CD4-positive, alpha-beta T cell (primary cell): ENCODE measurements at regions not wholly inside any gene's neighbourhood (a gene's known extent, or its start where the extent isn't known, plus 50 kb on each side); places are given as distances from the start of the nearest gene placed in this dataset.
"Not testable (repeated sequence)": the region's sequence is repeated elsewhere in the genome, so short reads cannot be mapped to it uniquely, and the experiment has no call there.

Experiments
- ATAC-seq: fragments of 200-7000 bp; cut with Tn5 transposase; one replicate; pipeline ENCODE4 v1.10.0; 2022; ENCODE audit warnings: mild to moderate bottlenecking; ENCODE audit not compliant: poor library complexity
- CTCF ChIA-PET: fragments of 350-600 bp; sonication (Branson Sonifier 250); formaldehyde crosslinking; loops from one replicate; lab custom pipeline; 2021; ENCODE audit warnings: antibody characterized with exemption, inconsistent platforms; lab: Charles Lee
- POLR2A ChIA-PET: fragments of 350-600 bp; sonication (Branson Sonifier 250); formaldehyde crosslinking; loops from one replicate; lab custom pipeline; 2021; ENCODE audit warnings: antibody characterized with exemption, inconsistent platforms; lab: Charles Lee
- DNase-seq, 14 experiments: peaks; one replicate each; pipeline ENCODE4 v3.0.0-alpha.2; 2013 to 2020; ENCODE audit warnings: mixed read lengths in 2 of 14
- H3K27ac ChIP-seq, 2 donors: one replicate each; pipeline versions ENCODE4 v1.5.1 to v1.7.0; 2013; ENCODE audit warnings: low read length in 2 of 2, low read depth in 1 of 2, mild to moderate bottlenecking in 1 of 2
- H3K27me3 ChIP-seq, 2 experiments: 1 replicate in 1 of 2; 2 replicates in 1 of 2; pipeline versions ENCODE4 v1.6.1 to v1.7.0; 2013; ENCODE audit warnings: low read length in 2 of 2, control low read depth in 1 of 2, mild to moderate bottlenecking in 1 of 2, moderate library complexity in 1 of 2; ENCODE audit not compliant: insufficient read depth in 2 of 2, control insufficient read depth in 1 of 2
- H3K36me3 ChIP-seq: one replicate; pipeline ENCODE4 v1.6.1; 2013; ENCODE audit warnings: low read length, control low read depth; ENCODE audit not compliant: insufficient read depth
- H3K4me1 ChIP-seq: one replicate; pipeline ENCODE4 v1.6.1; 2013; ENCODE audit warnings: low read length, control low read depth; ENCODE audit not compliant: insufficient read depth
- H3K4me3 ChIP-seq: one replicate; pipeline ENCODE4 v1.5.1; 2013; ENCODE audit warnings: mild to moderate bottlenecking, low read length, moderate library complexity
- H3K9me3 ChIP-seq, 2 experiments: 1 replicate in 1 of 2; 2 replicates in 1 of 2; pipeline versions ENCODE4 v1.6.1 to v1.7.0; 2013; ENCODE audit warnings: low read length in 2 of 2, mild to moderate bottlenecking in 2 of 2, control low read depth in 1 of 2, moderate library complexity in 1 of 2; ENCODE audit not compliant: control insufficient read depth in 1 of 2, insufficient read depth in 1 of 2
- H3K27ac Mint-ChIP-seq: one replicate; pipeline ENCODE4 v1.8.0; 2020; ENCODE audit warnings: mixed read lengths
- H3K27me3 Mint-ChIP-seq: one replicate; pipeline ENCODE4 v1.8.0; 2021; ENCODE audit warnings: mixed read lengths
- H3K36me3 Mint-ChIP-seq: one replicate; pipeline ENCODE4 v1.8.0; 2021; ENCODE audit warnings: low read depth, mixed read lengths
- H3K4me1 Mint-ChIP-seq: one replicate; pipeline ENCODE4 v1.8.0; 2021; ENCODE audit warnings: low read depth, mixed read lengths
- H3K4me3 Mint-ChIP-seq: one replicate; pipeline ENCODE4 v1.8.0; 2020; ENCODE audit warnings: mild to moderate bottlenecking, mixed read lengths
- H3K9me3 Mint-ChIP-seq: one replicate; pipeline ENCODE4 v1.8.0; 2020; ENCODE audit warnings: mixed read lengths
- intact Hi-C, 2 experiments: fragments of 100-400 bp; cut with DNase I in 1 of 2; cut with micrococcal nuclease in 1 of 2; formaldehyde crosslinking; loops; one replicate each; pipeline versions ENCODE4 v1.15.1 to v1.9.0; 2023 to 2025; cut with DNase I, micrococcal nuclease
- TF ChIP-seq, protein P1 (sequence below): fragments of 200-600 bp; IDR thresholded peaks from one replicate; pipeline ENCODE4 v1.8.0; 2022; ENCODE audit warnings: antibody characterized with exemption, mild to moderate bottlenecking

DNA sequence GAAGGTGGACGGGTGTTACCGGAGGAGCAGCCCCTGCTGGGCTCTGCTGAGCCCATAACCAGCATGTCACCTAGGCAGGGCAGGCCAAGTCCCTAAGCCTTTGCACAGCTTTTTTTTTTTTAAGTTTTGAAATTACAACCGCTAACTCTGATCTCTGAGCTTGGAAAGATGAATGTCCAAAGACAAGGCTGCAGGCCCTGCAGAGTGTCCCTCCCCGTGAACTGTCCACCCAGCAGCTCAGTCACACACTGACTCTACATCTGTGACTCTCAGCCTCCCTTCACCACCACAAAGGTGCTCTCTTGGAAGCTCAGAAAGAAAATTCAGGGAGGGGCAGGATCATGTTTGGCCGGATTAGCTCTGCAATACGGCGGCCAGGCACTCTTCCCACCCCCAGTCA is 119.0 kb upstream of the PPP1R26 start:
- ChIA-PET POLR2A (no interaction called here), CTCF (no interaction called here)
- Histone ChIP-seq H3K4me3 (no peak overlapping the region), H3K27me3 (no peaks in the 10 kb centered on the region), H3K4me1 (peaks cover 5% of the 10 kb centered on the region), H3K9me3 (no peaks in the 10 kb centered on the region), H3K27ac (no peak overlapping the region), H3K36me3 (no peaks in the 10 kb centered on the region)
- ATAC-seq (no peak), DNase-seq (no peak)
- no peaks in the 10 kb centered on the region for H3K9me3 Mint-ChIP-seq
- H3K4me1 Mint-ChIP-seq = no peaks in the 10 kb centered on the region
- TF ChIP-seq, protein P1, sequence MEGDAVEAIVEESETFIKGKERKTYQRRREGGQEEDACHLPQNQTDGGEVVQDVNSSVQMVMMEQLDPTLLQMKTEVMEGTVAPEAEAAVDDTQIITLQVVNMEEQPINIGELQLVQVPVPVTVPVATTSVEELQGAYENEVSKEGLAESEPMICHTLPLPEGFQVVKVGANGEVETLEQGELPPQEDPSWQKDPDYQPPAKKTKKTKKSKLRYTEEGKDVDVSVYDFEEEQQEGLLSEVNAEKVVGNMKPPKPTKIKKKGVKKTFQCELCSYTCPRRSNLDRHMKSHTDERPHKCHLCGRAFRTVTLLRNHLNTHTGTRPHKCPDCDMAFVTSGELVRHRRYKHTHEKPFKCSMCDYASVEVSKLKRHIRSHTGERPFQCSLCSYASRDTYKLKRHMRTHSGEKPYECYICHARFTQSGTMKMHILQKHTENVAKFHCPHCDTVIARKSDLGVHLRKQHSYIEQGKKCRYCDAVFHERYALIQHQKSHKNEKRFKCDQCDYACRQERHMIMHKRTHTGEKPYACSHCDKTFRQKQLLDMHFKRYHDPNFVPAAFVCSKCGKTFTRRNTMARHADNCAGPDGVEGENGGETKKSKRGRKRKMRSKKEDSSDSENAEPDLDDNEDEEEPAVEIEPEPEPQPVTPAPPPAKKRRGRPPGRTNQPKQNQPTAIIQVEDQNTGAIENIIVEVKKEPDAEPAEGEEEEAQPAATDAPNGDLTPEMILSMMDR = no peak
- no peak overlapping the region for H3K27ac Mint-ChIP-seq
- no peaks in the 10 kb centered on the region for H3K36me3 Mint-ChIP-seq
- peaks cover 4% of the 10 kb centered on the region for H3K27me3 Mint-ChIP-seq
- intact Hi-C loops = no loop called here
- no peak overlapping the region for H3K4me3 Mint-ChIP-seq

DNA sequence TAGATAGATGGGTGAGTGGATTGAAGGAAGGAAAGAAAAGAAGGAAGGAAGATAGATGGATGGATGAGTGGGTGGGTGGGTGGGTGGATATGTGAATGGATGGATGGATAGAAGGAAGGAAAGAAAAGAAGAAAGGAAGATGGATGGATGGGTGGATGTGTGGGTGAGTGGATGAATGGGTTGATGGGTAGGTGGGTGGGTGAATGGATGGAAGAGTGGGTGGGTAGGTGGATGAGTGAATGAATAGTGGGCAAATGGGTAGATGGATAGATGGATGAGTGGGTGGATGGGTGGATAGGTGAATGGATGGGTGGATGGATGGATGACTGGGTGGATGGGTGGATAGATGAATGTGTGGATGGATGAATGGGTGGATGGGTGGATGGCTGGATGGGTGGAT is 117.9 kb upstream of the PPP1R26 start:
- H3K27me3 ChIP-seq, H3K4me1 Mint-ChIP-seq, DNase-seq, H3K9me3 Mint-ChIP-seq, ATAC-seq, H3K36me3 ChIP-seq, CTCF ChIA-PET, H3K36me3 Mint-ChIP-seq, POLR2A ChIA-PET, intact Hi-C loops, H3K4me3 ChIP-seq, H3K27me3 Mint-ChIP-seq, H3K27ac ChIP-seq, H3K9me3 ChIP-seq, H3K27ac Mint-ChIP-seq, H3K4me3 Mint-ChIP-seq, H3K4me1 ChIP-seq: not testable (repeated sequence)

DNA sequence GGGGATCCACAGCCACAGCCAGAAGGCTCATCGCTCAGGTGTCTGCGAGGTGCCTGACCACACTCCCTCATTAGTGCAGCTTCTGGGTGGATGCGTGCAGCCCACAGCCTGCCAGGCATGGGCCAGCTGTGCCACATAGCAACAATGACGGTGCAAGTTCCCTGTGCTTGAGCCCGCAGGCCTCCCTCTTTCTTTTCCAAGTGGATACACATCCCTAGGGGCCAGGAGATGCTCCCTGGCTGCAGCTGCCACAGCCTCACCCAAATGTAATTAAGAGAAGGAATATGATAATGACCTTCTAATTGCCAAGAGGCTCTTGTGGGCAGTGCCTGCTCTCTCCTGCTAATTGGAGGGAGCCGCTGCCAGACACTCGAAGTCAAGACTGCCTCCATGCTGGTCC is 116.0 kb upstream of the PPP1R26 start:
- Histone ChIP-seq H3K36me3 (no peaks in the 10 kb centered on the region), H3K27ac (no peak overlapping the region), H3K27me3 (peaks cover 0 to 4% of the 10 kb centered on the region in 2 experiments), H3K4me3 (no peak overlapping the region), H3K4me1 (peaks cover 5% of the 10 kb centered on the region), H3K9me3 (no peaks in the 10 kb centered on the region)
- CTCF ChIA-PET = no interaction called here
- no peak overlapping the region for H3K27ac Mint-ChIP-seq
- DNase-seq (no peak), ATAC-seq (no peak)
- no peaks in the 10 kb centered on the region for H3K4me1 Mint-ChIP-seq
- no peaks in the 10 kb centered on the region for H3K36me3 Mint-ChIP-seq
- H3K4me3 Mint-ChIP-seq = no peak overlapping the region
- H3K27me3 Mint-ChIP-seq = peaks cover 4% of the 10 kb centered on the region
- POLR2A ChIA-PET = no interaction called here
- TF ChIP-seq, protein P1 = no peak
- intact Hi-C loops = no loop called here
- H3K9me3 Mint-ChIP-seq = no peaks in the 10 kb centered on the region

DNA sequence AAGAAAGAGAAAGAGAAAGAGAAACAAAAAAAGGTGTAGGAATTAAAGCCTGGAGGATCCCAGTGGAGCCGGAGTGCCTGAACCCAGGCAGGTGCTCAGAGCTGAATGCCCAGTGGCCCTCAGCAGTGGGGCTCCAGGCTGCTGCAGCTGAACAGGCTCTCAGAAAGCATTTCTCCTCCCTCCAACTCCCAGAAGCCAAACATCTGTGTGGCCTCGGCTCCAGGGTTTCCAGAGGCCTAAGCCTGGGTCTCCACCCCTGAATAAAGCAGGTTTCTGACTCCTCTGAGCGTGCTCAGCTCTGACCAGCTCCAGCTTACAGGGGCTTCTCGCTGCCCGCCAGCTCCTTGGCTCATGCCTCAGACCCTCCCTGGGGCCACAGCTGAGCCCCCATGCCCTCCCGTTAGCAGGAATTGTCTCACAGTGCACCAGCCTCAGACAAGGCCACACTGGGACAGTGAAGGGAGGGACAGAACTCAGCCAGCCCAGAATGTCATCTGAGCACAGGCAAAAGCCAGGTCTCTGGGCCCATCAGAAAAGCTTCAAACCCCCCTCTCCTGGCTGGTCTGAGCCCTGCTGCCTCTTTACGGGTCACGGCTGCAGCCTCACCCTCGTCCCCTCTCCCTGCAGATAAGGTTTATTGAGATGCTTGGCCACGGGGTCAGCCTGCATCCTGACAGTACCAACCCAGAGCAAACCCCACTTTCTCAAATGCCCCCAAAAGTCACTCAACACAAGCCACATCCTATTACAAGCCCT is 114.4 kb upstream of the PPP1R26 start:
- POLR2A ChIA-PET = no interaction called here
- Histone ChIP-seq H3K36me3 (no peaks in the 10 kb centered on the region), H3K4me3 (no peak overlapping the region), H3K4me1 (no peaks in the 10 kb centered on the region), H3K27ac (no peak overlapping the region), H3K27me3 (peaks cover 0 to 4% of the 10 kb centered on the region in 2 experiments), H3K9me3 (no peaks in the 10 kb centered on the region)
- intact Hi-C loops = no loop called here
- Mint-ChIP-seq H3K36me3 (no peaks in the 10 kb centered on the region), H3K4me1 (no peaks in the 10 kb centered on the region), H3K27me3 (no peaks in the 10 kb centered on the region), H3K27ac (no peak overlapping the region), H3K4me3 (no peak overlapping the region), H3K9me3 (no peaks in the 10 kb centered on the region)
- TF ChIP-seq, protein P1 = no peak
- DNase-seq (no peak), ATAC-seq (no peak)
- CTCF ChIA-PET = no interaction called here
